Parathyroid adenoma (tissue), 2 donors: ENCODE measurements at regions not wholly inside any gene's neighbourhood (a gene's known extent, or its start where the extent isn't known, plus 50 kb on each side); places are given as distances from the start of the nearest gene placed in this dataset.

ENCODE experiments used
- H2AFZ ChIP-seq: fragments of 300-600 bp; sonication (generic); one replicate; pipeline ENCODE4 v1.7.0; 2017; ENCODE audit warnings: antibody characterized with exemption, mild to moderate bottlenecking
- H3K27ac ChIP-seq: fragments of 300-600 bp; sonication (generic); one replicate; pipeline ENCODE4 v1.7.0; 2017
- H3K27me3 ChIP-seq: fragments of 300-600 bp; sonication (generic); one replicate; pipeline ENCODE4 v1.7.0; 2017; ENCODE audit warnings: low read length; ENCODE audit not compliant: control insufficient read depth, insufficient read depth
- H3K36me3 ChIP-seq: fragments of 300-600 bp; sonication (generic); one replicate; pipeline ENCODE4 v1.7.0; 2017; ENCODE audit warnings: low read length; ENCODE audit not compliant: control insufficient read depth, insufficient read depth
- H3K4me1 ChIP-seq: fragments of 300-600 bp; sonication (generic); one replicate; pipeline ENCODE4 v1.7.0; 2017; ENCODE audit warnings: control low read depth
- H3K4me2 ChIP-seq: fragments of 300-600 bp; sonication (generic); one replicate; pipeline ENCODE4 v1.7.0; 2017; ENCODE audit warnings: low read length
- H3K4me3 ChIP-seq: fragments of 300-600 bp; sonication (generic); one replicate; pipeline ENCODE4 v1.7.0; 2017; ENCODE audit warnings: low read depth, low read length
- H3K79me2 ChIP-seq: fragments of 300-600 bp; sonication (generic); one replicate; pipeline ENCODE4 v1.7.0; 2017; ENCODE audit warnings: control low read depth
- H3K9ac ChIP-seq: fragments of 300-600 bp; sonication (generic); one replicate; pipeline ENCODE4 v1.7.0; 2017; ENCODE audit warnings: mild to moderate bottlenecking
- H3K9me3 ChIP-seq: fragments of 300-600 bp; sonication (generic); one replicate; pipeline ENCODE4 v1.7.0; 2017; ENCODE audit warnings: low read length; ENCODE audit not compliant: control insufficient read depth
- CTCF ChIP-seq: fragments of 300-600 bp; sonication (generic); IDR thresholded peaks from one replicate; pipeline ENCODE4 v1.7.0; 2017; ENCODE audit warnings: antibody characterized with exemption, mild to moderate bottlenecking
- donor health status: primary hyperparathyroidism.

GRCh38 chr7:155183655-155184054, 113.5 kb downstream of the HTR5A start:
- Histone ChIP-seq H3K36me3 (no peaks in the 10 kb centered on the region), H3K4me1 (no peaks in the 10 kb centered on the region), H3K4me3 (no peak overlapping the region), H3K79me2 (no peaks in the 10 kb centered on the region), H3K27ac (no peak overlapping the region), H3K4me2 (no peak overlapping the region), H3K27me3 (no peaks in the 10 kb centered on the region), H3K9me3 (peaks cover 4% of the 10 kb centered on the region), H2AFZ (no peak overlapping the region), H3K9ac (no peak overlapping the region)
- no peak for TF ChIP-seq CTCF

- Histone ChIP-seq H3K36me3 (no peaks in the 10 kb centered on the region), H3K27me3 (no peaks in the 10 kb centered on the region), H3K4me3 (no peak overlapping the region), H3K79me2 (no peaks in the 10 kb centered on the region), H3K4me1 (no peaks in the 10 kb centered on the region), H3K27ac (no peak overlapping the region), H3K9ac (no peak overlapping the region), H3K9me3 (peaks cover 4% of the 10 kb centered on the region), H3K4me2 (no peak overlapping the region), H2AFZ (no peak overlapping the region)
- TF ChIP-seq CTCF, result no peak
Observed at GRCh38 chr7:155184923-155185322, 112.8 kb upstream of the INSIG1 start.

GRCh38 chr7:155187061-155187785, 110.5 kb upstream of the INSIG1 start:
- peaks cover 4% of the 10 kb centered on the region for H3K9me3 ChIP-seq
- H3K27me3 ChIP-seq, result no peaks in the 10 kb centered on the region
- no peak overlapping the region for H3K9ac ChIP-seq
- no peak overlapping the region for H3K4me2 ChIP-seq
- H2AFZ ChIP-seq, result no peak overlapping the region
- H3K4me3 ChIP-seq, result no peak overlapping the region
- H3K4me1 ChIP-seq, result peaks cover 2% of the 10 kb centered on the region
- H3K79me2 ChIP-seq, result no peaks in the 10 kb centered on the region
- H3K27ac ChIP-seq, result no peak overlapping the region
- TF ChIP-seq CTCF, result no peak
- no peaks in the 10 kb centered on the region for H3K36me3 ChIP-seq

- Histone ChIP-seq H3K9me3 (no peaks in the 10 kb centered on the region), H3K9ac (no peak overlapping the region), H3K36me3 (no peaks in the 10 kb centered on the region), H3K79me2 (no peaks in the 10 kb centered on the region), H3K4me1 (peaks cover 2% of the 10 kb centered on the region), H3K4me2 (no peak overlapping the region), H3K27me3 (no peaks in the 10 kb centered on the region), H2AFZ (no peak overlapping the region), H3K27ac (no peak overlapping the region), H3K4me3 (no peak overlapping the region)
- no peak for TF ChIP-seq CTCF
Observed at GRCh38 chr7:155188357-155188756, 109.3 kb upstream of the INSIG1 start.
